ENCODE measurements at regions not wholly inside any gene's neighbourhood (a gene's known extent, or its start where the extent isn't known, plus 50 kb on each side); places are given as distances from the start of the nearest gene placed in this dataset.
"Not testable (repeated sequence)": the region's sequence is repeated elsewhere in the genome, so short reads cannot be mapped to it uniquely, and the experiment has no call there.

DNA sequence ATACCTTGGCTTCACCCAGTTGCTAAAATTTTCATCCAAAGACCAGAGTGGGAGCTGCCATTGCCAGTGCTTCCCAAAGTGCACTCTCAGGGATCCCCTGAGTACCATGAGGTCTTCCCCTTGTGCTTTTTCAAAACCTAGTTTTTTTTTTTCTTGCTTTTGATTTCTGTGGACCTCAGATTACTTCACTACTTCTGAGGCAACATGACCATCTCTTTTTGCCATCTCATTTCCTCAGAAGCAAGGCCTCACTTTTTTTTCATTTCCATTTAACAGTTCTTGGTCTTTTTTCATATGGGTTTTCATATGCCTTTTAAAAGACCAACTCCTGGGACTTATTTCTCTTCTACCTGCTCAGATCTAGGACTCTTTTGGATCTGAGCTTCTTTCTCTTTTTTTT, 64.1 kb upstream of the MMS22L start:
- Histone ChIP-seq H3K9ac (no peak overlapping the region), H3K9me2 (ENCODE audit: insufficient read depth) (no peaks in the 10 kb centered on the region), H3K27ac (no peak overlapping the region), H3K79me2 (ENCODE audit: insufficient read depth) (no peaks in the 10 kb centered on the region), H3K4me3 (no peak overlapping the region), H4K20me1 (ENCODE audit: insufficient read depth) (no peaks in the 10 kb centered on the region), H3K27me3 (replicated peaks; ENCODE audit: insufficient read depth) (no peaks in the 10 kb centered on the region), H3K9me3 (ENCODE audit: low read depth) (no peaks in the 10 kb centered on the region), H2AFZ (no peak overlapping the region), H3K36me3 (ENCODE audit: low read depth) (no peaks in the 10 kb centered on the region), H3K4me2 (ENCODE audit: unreplicated experiment) (no peak overlapping the region), H3F3A (ENCODE audit: insufficient read depth) (no peaks in the 10 kb centered on the region), H3K4me1 (ENCODE audit: insufficient read depth) (no peaks in the 10 kb centered on the region)
- in situ Hi-C loops (cut with MboI), result no loop called here
- DNase-seq, result no peak
- no peak for TF ChIP-seq EZH2phosphoT487 (IDR thresholded peaks at IDR 0.05; ENCODE audit: insufficient read depth, low read depth)
- no peak for TF ChIP-seq EZH2 (IDR thresholded peaks at IDR 0.05; ENCODE audit: insufficient read depth, poor library complexity, severe bottlenecking)

DNA sequence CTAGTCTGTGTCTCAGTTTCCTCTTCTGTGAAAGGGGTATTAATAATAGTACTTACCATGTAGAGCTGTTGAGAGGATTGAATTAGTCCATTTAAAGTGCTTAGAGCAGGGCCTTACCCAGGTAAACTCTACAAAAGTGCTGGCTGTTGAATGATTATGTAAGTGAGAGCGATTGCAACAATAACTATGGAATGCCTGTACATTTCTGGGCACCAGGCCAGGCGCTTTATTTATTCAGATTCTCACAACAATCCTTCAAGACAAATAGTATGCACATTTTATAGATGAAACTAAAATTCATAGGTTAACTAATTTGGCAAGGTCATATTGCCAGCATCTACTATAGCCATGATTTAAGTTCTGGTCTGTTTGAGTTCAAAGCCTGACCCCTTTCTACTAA, 78.3 kb upstream of the MMS22L start:
- no peak overlapping the region for H3K9ac ChIP-seq
- H2AFZ ChIP-seq, result no peak overlapping the region
- no peak overlapping the region for H3K4me3 ChIP-seq
- no peaks in the 10 kb centered on the region for H4K20me1 ChIP-seq (ENCODE audit: insufficient read depth)
- no peaks in the 10 kb centered on the region for H3K36me3 ChIP-seq (ENCODE audit: low read depth)
- DNase-seq, result peak; percentile 2
- no peaks in the 10 kb centered on the region for H3K9me3 ChIP-seq (ENCODE audit: low read depth)
- in situ Hi-C loops (cut with MboI), result no loop called here
- no peaks in the 10 kb centered on the region for H3K27me3 ChIP-seq (replicated peaks; ENCODE audit: insufficient read depth)
- no peaks in the 10 kb centered on the region for H3K79me2 ChIP-seq (ENCODE audit: insufficient read depth)
- H3K9me2 ChIP-seq (ENCODE audit: insufficient read depth), result no peaks in the 10 kb centered on the region
- H3K27ac ChIP-seq, result no peak overlapping the region
- no peaks in the 10 kb centered on the region for H3K4me1 ChIP-seq (ENCODE audit: insufficient read depth)
- 54 to 55% methylated on average over 2 of the region's 2 CpGs for WGBS, 2 experiments (ENCODE audit: low coverage in 1 of 2, low lambda C conversion rate in 2 of 2, missing lambda C conversion rate in 2 of 2)
- no peak overlapping the region for H3K4me2 ChIP-seq (ENCODE audit: unreplicated experiment)
- H3F3A ChIP-seq (ENCODE audit: insufficient read depth), result no peaks in the 10 kb centered on the region
- TF ChIP-seq EZH2 (IDR thresholded peaks at IDR 0.05; ENCODE audit: insufficient read depth, poor library complexity, severe bottlenecking) (no peak), EZH2phosphoT487 (IDR thresholded peaks at IDR 0.05; ENCODE audit: insufficient read depth, low read depth) (no peak)

DNA sequence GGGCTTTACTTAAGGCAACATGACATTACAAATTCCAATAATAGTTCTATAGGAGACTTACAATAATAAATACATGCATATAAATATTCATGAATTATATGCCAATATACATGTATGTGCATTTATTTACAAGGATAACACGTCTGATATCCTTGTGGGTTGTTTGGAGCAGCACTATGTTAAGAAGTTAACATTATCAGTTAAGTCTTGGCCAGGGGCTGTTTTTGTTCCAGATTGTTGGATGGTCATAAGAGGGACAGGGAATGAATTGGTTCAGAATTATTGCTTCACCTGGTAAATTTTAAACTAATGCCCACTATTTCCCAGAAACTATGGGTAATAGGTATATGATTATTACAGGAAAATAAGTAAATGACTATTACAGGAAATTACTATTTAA, 81.3 kb upstream of the MMS22L start:
- in situ Hi-C loops (cut with MboI), result no loop called here
- H4K20me1 ChIP-seq (ENCODE audit: insufficient read depth), result no peaks in the 10 kb centered on the region
- no peaks in the 10 kb centered on the region for H3K4me1 ChIP-seq (ENCODE audit: insufficient read depth)
- H3K79me2 ChIP-seq (ENCODE audit: insufficient read depth), result no peaks in the 10 kb centered on the region
- no peaks in the 10 kb centered on the region for H3K27me3 ChIP-seq (replicated peaks; ENCODE audit: insufficient read depth)
- H3K4me3 ChIP-seq, result no peak overlapping the region
- H3K27ac ChIP-seq, result no peak overlapping the region
- H3K4me2 ChIP-seq (ENCODE audit: unreplicated experiment), result no peak overlapping the region
- H3K9ac ChIP-seq, result no peak overlapping the region
- H3F3A ChIP-seq (ENCODE audit: insufficient read depth), result no peaks in the 10 kb centered on the region
- TF ChIP-seq EZH2phosphoT487 (IDR thresholded peaks at IDR 0.05; ENCODE audit: insufficient read depth, low read depth) (no peak), EZH2 (IDR thresholded peaks at IDR 0.05; ENCODE audit: insufficient read depth, poor library complexity, severe bottlenecking) (no peak)
- H3K9me3 ChIP-seq (ENCODE audit: low read depth), result no peaks in the 10 kb centered on the region
- 61 to 71% methylated on average over 1 of the region's 1 CpG for WGBS, 2 experiments (ENCODE audit: low coverage in 1 of 2, low lambda C conversion rate in 2 of 2, missing lambda C conversion rate in 2 of 2)
- no peaks in the 10 kb centered on the region for H3K36me3 ChIP-seq (ENCODE audit: low read depth)
- no peak for DNase-seq
- no peaks in the 10 kb centered on the region for H3K9me2 ChIP-seq (ENCODE audit: insufficient read depth)
- no peak overlapping the region for H2AFZ ChIP-seq

DNA sequence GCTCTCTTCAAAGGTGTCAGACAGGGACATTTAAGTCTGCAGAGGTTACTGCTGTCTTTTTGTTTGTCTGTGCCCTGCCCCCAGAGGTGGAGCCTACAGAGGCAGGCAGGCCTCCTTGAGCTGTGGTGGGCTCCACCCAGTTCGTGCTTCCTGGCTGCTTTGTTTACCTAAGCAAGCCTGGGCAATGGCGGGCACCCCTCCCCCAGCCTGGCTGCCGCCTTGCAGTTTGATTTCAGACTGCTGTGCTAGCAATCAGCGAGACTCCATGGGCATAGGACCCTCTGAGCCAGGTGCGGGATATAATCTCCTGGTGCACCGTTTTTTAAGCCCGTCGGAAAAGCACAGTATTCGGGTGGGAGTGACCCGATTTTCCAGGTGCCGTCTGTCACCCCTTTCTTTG, 99.1 kb upstream of the MMS22L start:
- H3K4me2 ChIP-seq (ENCODE audit: unreplicated experiment); H4K20me1 ChIP-seq (ENCODE audit: insufficient read depth); H3K36me3 ChIP-seq (ENCODE audit: low read depth); H3K9me2 ChIP-seq (ENCODE audit: insufficient read depth); H3K4me1 ChIP-seq (ENCODE audit: insufficient read depth); H3K4me3 ChIP-seq; DNase-seq; H3K27me3 ChIP-seq (replicated peaks; ENCODE audit: insufficient read depth); H2AFZ ChIP-seq; H3K9ac ChIP-seq; in situ Hi-C loops (cut with MboI); H3F3A ChIP-seq (ENCODE audit: insufficient read depth); H3K79me2 ChIP-seq (ENCODE audit: insufficient read depth); H3K9me3 ChIP-seq (ENCODE audit: low read depth); H3K27ac ChIP-seq: not testable (repeated sequence)
- 62 to 69% methylated on average over 8 to 11 of the region's 11 CpGs for WGBS, 2 experiments (ENCODE audit: low coverage in 1 of 2, low lambda C conversion rate in 2 of 2, missing lambda C conversion rate in 2 of 2)

DNA sequence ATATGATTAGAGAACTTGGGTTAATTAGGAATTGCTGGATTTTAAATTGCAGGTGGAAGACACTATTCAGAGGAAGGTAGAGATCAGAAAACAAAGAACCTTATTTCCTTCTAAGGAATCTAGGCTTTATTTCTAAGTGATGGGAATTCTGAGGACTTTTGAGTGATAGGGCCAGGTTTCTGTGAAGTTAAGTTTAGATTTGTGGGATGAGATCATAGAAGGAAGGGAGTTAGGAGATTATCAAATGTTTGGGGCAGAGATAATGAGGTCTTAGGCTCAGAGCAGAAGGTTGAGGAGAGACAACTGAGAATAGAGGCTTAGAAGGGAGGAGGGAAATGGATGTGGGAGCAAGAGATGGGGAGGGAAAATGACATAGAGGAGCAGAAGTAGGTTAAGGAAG, 109.7 kb upstream of the MMS22L start:
- Histone ChIP-seq H3K27ac (no peak overlapping the region), H3K4me3 (no peak overlapping the region), H3K9me3 (ENCODE audit: low read depth) (no peaks in the 10 kb centered on the region), H3K36me3 (ENCODE audit: low read depth) (no peaks in the 10 kb centered on the region), H4K20me1 (ENCODE audit: insufficient read depth) (no peaks in the 10 kb centered on the region), H3K27me3 (replicated peaks; ENCODE audit: insufficient read depth) (no peaks in the 10 kb centered on the region), H3K9me2 (ENCODE audit: insufficient read depth) (no peaks in the 10 kb centered on the region), H3K79me2 (ENCODE audit: insufficient read depth) (no peaks in the 10 kb centered on the region), H2AFZ (no peak overlapping the region), H3K9ac (no peak overlapping the region), H3K4me1 (ENCODE audit: insufficient read depth) (no peaks in the 10 kb centered on the region), H3F3A (ENCODE audit: insufficient read depth) (no peaks in the 10 kb centered on the region), H3K4me2 (ENCODE audit: unreplicated experiment) (no peak overlapping the region)
- in situ Hi-C loops (cut with MboI), result loop anchor here (10.0 kb wide), 2 partner anchors 208 to 328 kb away; no protein-coding TSS in a partner anchor
- DNase-seq, result no peak
- TF ChIP-seq EZH2phosphoT487 (IDR thresholded peaks at IDR 0.05; ENCODE audit: insufficient read depth, low read depth) (no peak), EZH2 (IDR thresholded peaks at IDR 0.05; ENCODE audit: insufficient read depth, poor library complexity, severe bottlenecking) (no peak)

Data from GM23248 (cell line).